ENCODE measurements at regions not wholly inside any gene's neighbourhood (a gene's known extent, or its start where the extent isn't known, plus 50 kb on each side); places are given as distances from the start of the nearest gene placed in this dataset.

- no peaks in the 10 kb centered on the region for H3K36me3 Mint-ChIP-seq (ENCODE audit: low read depth)
- H3K4me3 Mint-ChIP-seq (ENCODE audit: unreplicated experiment): no peak overlapping the region
- TF ChIP-seq CTCF (IDR thresholded peaks at IDR 0.05): no peak
- H3K27me3 Mint-ChIP-seq (ENCODE audit: low read depth): no peaks in the 10 kb centered on the region
- no peak for DNase-seq (ENCODE audit: low spot score)
- H3K9me3 Mint-ChIP-seq (ENCODE audit: low read depth): no peaks in the 10 kb centered on the region
- H3K27ac Mint-ChIP-seq (ENCODE audit: unreplicated experiment): peak overlapping the region; percentile 67
- peaks cover 8% of the 10 kb centered on the region for H3K4me1 Mint-ChIP-seq (ENCODE audit: low read depth)
Measured at GRCh38 chr2:6412533-6413091, 453.1 kb downstream of the CMPK2 start.

GRCh38 chr2:6417050-6417449 is 448.7 kb downstream of the CMPK2 start:
- Mint-ChIP-seq H3K27me3 (ENCODE audit: low read depth) (no peaks in the 10 kb centered on the region), H3K36me3 (ENCODE audit: low read depth) (no peaks in the 10 kb centered on the region), H3K9me3 (ENCODE audit: low read depth) (no peaks in the 10 kb centered on the region), H3K27ac (ENCODE audit: unreplicated experiment) (no peak overlapping the region), H3K4me3 (ENCODE audit: unreplicated experiment) (no peak overlapping the region), H3K4me1 (ENCODE audit: low read depth) (peaks cover 13% of the 10 kb centered on the region)
- TF ChIP-seq CTCF (IDR thresholded peaks at IDR 0.05): no peak
- DNase-seq (ENCODE audit: low spot score): no peak

- Mint-ChIP-seq H3K27me3 (ENCODE audit: low read depth) (no peaks in the 10 kb centered on the region), H3K9me3 (ENCODE audit: low read depth) (no peaks in the 10 kb centered on the region), H3K4me1 (ENCODE audit: low read depth) (peaks cover 5% of the 10 kb centered on the region), H3K4me3 (ENCODE audit: unreplicated experiment) (no peak overlapping the region), H3K27ac (ENCODE audit: unreplicated experiment) (no peak overlapping the region), H3K36me3 (ENCODE audit: low read depth) (no peaks in the 10 kb centered on the region)
- no peak for TF ChIP-seq CTCF (IDR thresholded peaks at IDR 0.05)
- no peak for DNase-seq (ENCODE audit: low spot score)
Measured at GRCh38 chr2:6418291-6418690, 447.4 kb downstream of the CMPK2 start.

GRCh38 chr2:6421138-6421730 is 444.5 kb downstream of the CMPK2 start:
- Mint-ChIP-seq H3K36me3 (ENCODE audit: low read depth) (no peaks in the 10 kb centered on the region), H3K27me3 (ENCODE audit: low read depth) (no peaks in the 10 kb centered on the region), H3K9me3 (ENCODE audit: low read depth) (no peaks in the 10 kb centered on the region), H3K4me1 (ENCODE audit: low read depth) (peaks cover 5% of the 10 kb centered on the region), H3K4me3 (ENCODE audit: unreplicated experiment) (no peak overlapping the region), H3K27ac (ENCODE audit: unreplicated experiment) (no peak overlapping the region)
- TF ChIP-seq CTCF (IDR thresholded peaks at IDR 0.05): no peak
- no peak for DNase-seq (ENCODE audit: low spot score)

GRCh38 chr2:6421888-6422287 is 443.8 kb downstream of the CMPK2 start:
- no peaks in the 10 kb centered on the region for H3K27me3 Mint-ChIP-seq (ENCODE audit: low read depth)
- peaks cover 5% of the 10 kb centered on the region for H3K4me1 Mint-ChIP-seq (ENCODE audit: low read depth)
- no peak for DNase-seq (ENCODE audit: low spot score)
- H3K4me3 Mint-ChIP-seq (ENCODE audit: unreplicated experiment): no peak overlapping the region
- no peak overlapping the region for H3K27ac Mint-ChIP-seq (ENCODE audit: unreplicated experiment)
- no peaks in the 10 kb centered on the region for H3K36me3 Mint-ChIP-seq (ENCODE audit: low read depth)
- TF ChIP-seq CTCF (IDR thresholded peaks at IDR 0.05): no peak
- H3K9me3 Mint-ChIP-seq (ENCODE audit: low read depth): peaks cover 2% of the 10 kb centered on the region

All from chondrocyte (in vitro differentiated cells).